Ovary (tissue), 3 donors: ENCODE measurements at regions not wholly inside any gene's neighbourhood (a gene's known extent, or its start where the extent isn't known, plus 50 kb on each side); places are given as distances from the start of the nearest gene placed in this dataset.

Experiments
- EP300 ChIP-seq: sonication (generic); formaldehyde crosslinking; IDR thresholded peaks from one replicate; pipeline ENCODE4 v1.6.1; 2017; ENCODE audit warnings: antibody characterized with exemption
- POLR2A ChIP-seq: fragments of 450-650 bp; IDR thresholded peaks from one replicate; pipeline ENCODE4 v1.6.1; 2017; ENCODE audit warnings: antibody characterized with exemption, mild to moderate bottlenecking, moderate library complexity
- TF ChIP-seq, protein P1 (sequence below), 3 donors: fragments of 450-650 bp in 2 of 3; fragments of 200-600 bp in 1 of 3; IDR thresholded peaks; one replicate each; pipeline versions ENCODE4 v1.5.1 to v1.8.0; 2016 to 2022; ENCODE audit warnings: antibody characterized with exemption in 3 of 3, mild to moderate bottlenecking in 1 of 3
- donor health status: DM: no; HTN: no; CAD: no.

DNA sequence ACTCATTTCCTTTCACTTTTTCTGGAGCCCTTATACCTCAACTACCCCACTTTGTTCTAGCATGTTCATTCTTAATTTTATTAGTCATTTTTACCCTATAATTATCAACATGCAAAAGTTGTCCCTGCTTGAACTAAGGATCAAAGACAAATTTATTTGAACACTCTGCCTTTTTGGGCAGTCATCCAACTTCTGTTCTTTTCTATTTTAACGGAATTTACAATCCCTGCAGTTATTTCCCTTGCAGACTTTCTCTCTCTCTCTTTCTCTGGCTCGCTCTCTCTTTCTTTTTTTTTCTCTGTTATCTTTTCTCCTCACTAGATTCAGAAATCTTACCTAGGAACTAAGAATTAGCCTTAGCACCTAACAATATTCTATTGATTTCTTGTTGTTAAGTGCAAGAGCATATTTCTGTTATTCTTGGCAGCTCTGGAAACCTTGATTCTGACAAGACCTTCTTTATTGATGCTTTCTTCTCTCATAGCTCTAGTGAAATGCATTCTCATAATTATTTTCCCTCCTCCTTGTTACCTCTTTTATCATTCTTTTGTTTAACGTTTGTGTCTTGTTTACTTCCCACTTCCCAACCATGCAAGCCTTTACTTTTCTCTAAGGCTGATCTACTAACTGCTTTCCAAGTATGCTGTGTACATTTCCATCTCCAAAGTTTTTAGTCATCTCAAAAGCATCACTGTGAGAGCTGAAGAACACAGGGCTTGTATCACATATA is 951.6 kb downstream of the DIPK2A start:
- TF ChIP-seq, protein P1, sequence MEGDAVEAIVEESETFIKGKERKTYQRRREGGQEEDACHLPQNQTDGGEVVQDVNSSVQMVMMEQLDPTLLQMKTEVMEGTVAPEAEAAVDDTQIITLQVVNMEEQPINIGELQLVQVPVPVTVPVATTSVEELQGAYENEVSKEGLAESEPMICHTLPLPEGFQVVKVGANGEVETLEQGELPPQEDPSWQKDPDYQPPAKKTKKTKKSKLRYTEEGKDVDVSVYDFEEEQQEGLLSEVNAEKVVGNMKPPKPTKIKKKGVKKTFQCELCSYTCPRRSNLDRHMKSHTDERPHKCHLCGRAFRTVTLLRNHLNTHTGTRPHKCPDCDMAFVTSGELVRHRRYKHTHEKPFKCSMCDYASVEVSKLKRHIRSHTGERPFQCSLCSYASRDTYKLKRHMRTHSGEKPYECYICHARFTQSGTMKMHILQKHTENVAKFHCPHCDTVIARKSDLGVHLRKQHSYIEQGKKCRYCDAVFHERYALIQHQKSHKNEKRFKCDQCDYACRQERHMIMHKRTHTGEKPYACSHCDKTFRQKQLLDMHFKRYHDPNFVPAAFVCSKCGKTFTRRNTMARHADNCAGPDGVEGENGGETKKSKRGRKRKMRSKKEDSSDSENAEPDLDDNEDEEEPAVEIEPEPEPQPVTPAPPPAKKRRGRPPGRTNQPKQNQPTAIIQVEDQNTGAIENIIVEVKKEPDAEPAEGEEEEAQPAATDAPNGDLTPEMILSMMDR (IDR thresholded peaks at IDR 0.05): no peak
- TF ChIP-seq EP300 (no peak), POLR2A (no peak)
